Activated CD4-positive, alpha-beta T cell treated with anti-CD3 and anti-CD28 coated beads, Interleukin-2, amount 10 ng/mL, durations not matched to agents 24 days and 14 days (primary cell): ENCODE measurements at regions not wholly inside any gene's neighbourhood (a gene's known extent, or its start where the extent isn't known, plus 50 kb on each side); places are given as distances from the start of the nearest gene placed in this dataset.

Experiments
- DNase-seq: peaks from one replicate; pipeline ENCODE4 v3.0.0; 2022
- H3K27ac Mint-ChIP-seq: one replicate; pipeline ENCODE4 v1.8.0; 2022; ENCODE audit warnings: mild to moderate bottlenecking, mixed read lengths
- H3K27me3 Mint-ChIP-seq: one replicate; pipeline ENCODE4 v1.8.0; 2022; ENCODE audit warnings: mixed read lengths
- H3K36me3 Mint-ChIP-seq: one replicate; pipeline ENCODE4 v1.8.0; 2022; ENCODE audit warnings: low read depth, mild to moderate bottlenecking, mixed read lengths
- H3K4me1 Mint-ChIP-seq: one replicate; pipeline ENCODE4 v1.8.0; 2021; ENCODE audit warnings: mixed read lengths
- H3K4me3 Mint-ChIP-seq: one replicate; pipeline ENCODE4 v1.8.0; 2022; ENCODE audit warnings: mild to moderate bottlenecking, moderate library complexity, mixed read lengths
- H3K9me3 Mint-ChIP-seq: one replicate; pipeline ENCODE4 v1.8.0; 2021; ENCODE audit warnings: mixed read lengths
- intact Hi-C: fragments of 100-400 bp; cut with micrococcal nuclease; formaldehyde crosslinking; loops from one replicate; pipeline ENCODE4 v1.15.1; 2023

DNA sequence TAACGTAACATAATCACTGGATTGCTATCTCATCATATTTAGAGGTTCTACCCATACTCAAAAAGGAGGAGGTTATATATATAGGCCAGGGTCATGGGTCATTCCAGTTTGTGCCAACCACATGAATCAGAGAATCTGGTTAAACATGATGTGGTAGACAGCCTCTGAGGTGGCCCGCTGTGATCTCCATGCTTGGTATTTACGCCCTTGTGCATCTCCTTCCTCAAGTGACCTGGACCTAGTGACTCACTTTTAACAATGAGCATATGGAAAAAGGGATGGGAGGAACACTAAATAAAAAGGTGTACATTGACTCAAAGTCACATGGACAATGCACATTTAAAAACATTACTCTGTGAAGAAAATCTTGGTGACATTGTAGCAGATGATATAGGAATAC, 77.7 kb upstream of the CTNND2 start:
- intact Hi-C loops = no loop called here
- Mint-ChIP-seq H3K27me3 (no peaks in the 10 kb centered on the region), H3K4me1 (no peaks in the 10 kb centered on the region), H3K4me3 (no peak overlapping the region), H3K27ac (no peak overlapping the region), H3K9me3 (no peaks in the 10 kb centered on the region), H3K36me3 (no peaks in the 10 kb centered on the region)
- DNase-seq = no peak

- no peaks in the 10 kb centered on the region for H3K4me1 Mint-ChIP-seq
- H3K27me3 Mint-ChIP-seq = no peaks in the 10 kb centered on the region
- H3K36me3 Mint-ChIP-seq = no peaks in the 10 kb centered on the region
- no peak for DNase-seq
- intact Hi-C loops = no loop called here
- no peaks in the 10 kb centered on the region for H3K9me3 Mint-ChIP-seq
- no peak overlapping the region for H3K27ac Mint-ChIP-seq
- no peak overlapping the region for H3K4me3 Mint-ChIP-seq
Observed at GRCh38 chr5:11977904-11978303, 73.7 kb upstream of the CTNND2 start.

- no peak overlapping the region for H3K27ac Mint-ChIP-seq
- DNase-seq = no peak
- no peak overlapping the region for H3K4me3 Mint-ChIP-seq
- intact Hi-C loops = no loop called here
- H3K9me3 Mint-ChIP-seq = no peaks in the 10 kb centered on the region
- no peaks in the 10 kb centered on the region for H3K4me1 Mint-ChIP-seq
- H3K27me3 Mint-ChIP-seq = no peaks in the 10 kb centered on the region
- no peaks in the 10 kb centered on the region for H3K36me3 Mint-ChIP-seq
Observed at GRCh38 chr5:11973469-11973868, 69.2 kb upstream of the CTNND2 start.

- H3K27me3 Mint-ChIP-seq = no peaks in the 10 kb centered on the region
- H3K27ac Mint-ChIP-seq = no peak overlapping the region
- no peak overlapping the region for H3K4me3 Mint-ChIP-seq
- no peak for DNase-seq
- no peaks in the 10 kb centered on the region for H3K36me3 Mint-ChIP-seq
- H3K9me3 Mint-ChIP-seq = no peaks in the 10 kb centered on the region
- no peaks in the 10 kb centered on the region for H3K4me1 Mint-ChIP-seq
- intact Hi-C loops = no loop called here
Observed at GRCh38 chr5:11963227-11963626, 59.0 kb upstream of the CTNND2 start.

DNA sequence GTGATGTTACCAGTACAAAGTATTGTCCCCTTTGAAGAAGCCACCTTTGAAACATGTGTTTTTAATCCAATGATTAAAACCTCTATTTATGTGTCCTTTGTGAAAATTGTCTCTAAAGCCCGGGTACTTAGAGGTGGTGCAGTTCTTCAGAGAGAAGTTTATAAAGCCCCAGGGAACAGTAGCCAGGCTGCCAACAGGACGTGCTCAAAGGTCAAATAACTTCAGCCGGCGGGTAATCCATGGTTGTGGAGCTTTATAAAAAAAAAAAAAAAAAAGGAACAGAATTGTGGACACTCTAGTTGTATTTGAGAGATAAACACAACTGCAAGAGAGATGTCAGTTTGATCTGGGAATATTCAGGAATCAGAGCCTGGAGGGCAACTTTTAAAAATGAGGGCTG, 57.9 kb upstream of the CTNND2 start:
- Mint-ChIP-seq H3K4me1 (no peaks in the 10 kb centered on the region), H3K27me3 (no peaks in the 10 kb centered on the region), H3K27ac (no peak overlapping the region), H3K4me3 (no peak overlapping the region), H3K36me3 (no peaks in the 10 kb centered on the region), H3K9me3 (no peaks in the 10 kb centered on the region)
- intact Hi-C loops = no loop called here
- DNase-seq = no peak

- intact Hi-C loops = no loop called here
- Mint-ChIP-seq H3K9me3 (no peaks in the 10 kb centered on the region), H3K4me3 (no peak overlapping the region), H3K4me1 (no peaks in the 10 kb centered on the region), H3K27me3 (no peaks in the 10 kb centered on the region), H3K27ac (no peak overlapping the region), H3K36me3 (no peaks in the 10 kb centered on the region)
- DNase-seq = no peak
Observed at GRCh38 chr5:11958321-11958720, 54.1 kb upstream of the CTNND2 start.

- Mint-ChIP-seq H3K9me3 (no peaks in the 10 kb centered on the region), H3K36me3 (no peaks in the 10 kb centered on the region), H3K27me3 (no peaks in the 10 kb centered on the region), H3K4me1 (no peaks in the 10 kb centered on the region), H3K4me3 (no peak overlapping the region), H3K27ac (no peak overlapping the region)
- DNase-seq = no peak
- intact Hi-C loops = no loop called here
Observed at GRCh38 chr5:11955331-11955730, 51.1 kb upstream of the CTNND2 start.
